GM18502 (cell line): ENCODE measurements at regions not wholly inside any gene's neighbourhood (a gene's known extent, or its start where the extent isn't known, plus 50 kb on each side); places are given as distances from the start of the nearest gene placed in this dataset.

Source experiments
- ATAC-seq: cut with Tn5 transposase; IDR thresholded peaks from one replicate; pipeline ENCODE4 v1.9.1; 2021; ENCODE audit warnings: mild to moderate bottlenecking; ENCODE audit not compliant: unreplicated experiment, poor library complexity

DNA sequence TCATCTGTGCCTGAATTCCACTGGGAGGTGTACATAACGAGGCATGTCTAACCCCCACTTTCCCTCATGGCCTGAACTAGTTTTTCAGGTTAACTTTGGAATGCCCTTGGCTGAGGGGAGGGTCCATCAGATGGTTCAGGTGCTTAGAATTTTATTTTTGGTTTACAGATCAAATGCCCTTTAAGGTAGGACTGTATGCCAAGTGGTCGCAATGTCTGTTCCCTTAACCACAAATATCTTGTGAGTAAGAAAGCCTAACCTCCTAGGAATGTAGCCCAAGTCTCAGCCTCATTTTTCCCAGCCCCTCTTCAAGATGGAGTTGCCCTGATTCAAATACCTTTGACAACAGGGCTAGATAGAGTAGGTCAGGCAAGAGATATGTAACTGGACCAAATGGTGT lies 78.4 kb downstream of the RNASET2 start:
- ATAC-seq: no peak

DNA sequence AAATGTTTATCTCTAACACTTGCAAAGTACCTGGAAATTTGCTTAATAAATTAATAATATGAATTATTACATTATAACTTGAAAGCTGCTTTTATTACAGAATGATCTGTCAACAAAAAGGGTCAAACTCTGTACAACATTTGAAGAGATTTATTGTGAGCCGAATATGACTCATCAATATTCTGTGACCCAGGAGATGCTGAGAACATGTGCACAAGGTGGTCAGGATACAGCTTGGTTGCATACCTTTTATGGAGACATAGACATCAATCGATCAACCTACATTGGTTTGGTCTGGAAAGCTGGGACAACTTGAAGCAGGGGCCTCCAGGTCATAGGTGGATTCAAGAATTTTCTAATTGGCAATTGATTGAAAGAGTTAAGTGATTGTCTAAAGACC lies 79.0 kb downstream of the RNASET2 start:
- ATAC-seq: no peak

DNA sequence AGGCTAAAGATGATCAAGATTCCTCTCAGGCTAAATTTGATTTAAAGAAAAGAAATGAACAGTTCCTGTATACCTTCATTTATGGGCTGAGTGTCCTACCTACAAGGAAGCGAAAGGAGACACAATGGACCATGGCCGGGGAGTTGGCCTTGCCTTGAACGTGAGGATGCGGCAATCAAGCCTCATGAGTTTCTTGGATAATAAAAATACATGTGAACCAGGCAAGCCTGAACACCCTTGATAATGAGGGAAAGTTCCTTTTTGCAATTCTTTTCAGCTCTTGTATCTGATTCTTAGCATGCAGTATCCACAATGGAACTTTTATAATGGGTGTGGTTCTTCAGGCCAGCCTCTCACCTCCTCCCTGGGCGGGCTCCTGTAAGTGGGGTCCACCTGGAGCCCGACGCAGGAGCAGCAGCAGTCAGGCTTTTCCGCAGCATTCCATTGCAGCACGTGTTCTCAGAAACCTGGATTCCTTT lies 83.8 kb downstream of the RNASET2 start:
- no peak for ATAC-seq

DNA sequence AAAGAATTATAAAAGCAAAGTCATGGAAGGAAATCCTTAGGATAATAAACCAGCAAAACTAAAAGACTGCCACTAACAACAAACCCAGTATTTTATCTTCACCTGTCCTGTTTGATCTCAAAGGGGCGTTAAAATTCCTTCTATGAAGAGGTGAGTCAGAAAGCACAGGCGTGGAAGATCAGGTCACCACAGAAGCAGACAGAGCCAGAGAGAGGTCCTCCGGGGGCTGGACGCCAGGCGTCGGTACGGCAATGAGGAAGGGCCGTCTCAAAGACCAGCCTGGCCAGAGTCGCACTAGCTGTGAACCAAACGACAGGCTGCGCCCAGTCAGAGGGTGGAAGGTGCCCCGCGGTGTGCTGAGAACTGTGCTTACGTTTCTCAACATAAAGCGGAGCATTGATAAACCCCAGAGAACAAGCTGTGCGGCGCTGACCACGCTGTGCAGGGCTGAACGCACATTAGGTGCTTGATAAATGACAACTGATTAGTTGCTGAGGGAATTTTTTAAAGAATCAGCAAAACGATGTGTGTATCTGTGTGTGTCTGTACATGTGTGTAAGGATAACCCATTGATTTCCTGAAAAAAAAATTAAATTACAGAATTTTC lies 85.6 kb downstream of the RNASET2 start:
- ATAC-seq: no peak

DNA sequence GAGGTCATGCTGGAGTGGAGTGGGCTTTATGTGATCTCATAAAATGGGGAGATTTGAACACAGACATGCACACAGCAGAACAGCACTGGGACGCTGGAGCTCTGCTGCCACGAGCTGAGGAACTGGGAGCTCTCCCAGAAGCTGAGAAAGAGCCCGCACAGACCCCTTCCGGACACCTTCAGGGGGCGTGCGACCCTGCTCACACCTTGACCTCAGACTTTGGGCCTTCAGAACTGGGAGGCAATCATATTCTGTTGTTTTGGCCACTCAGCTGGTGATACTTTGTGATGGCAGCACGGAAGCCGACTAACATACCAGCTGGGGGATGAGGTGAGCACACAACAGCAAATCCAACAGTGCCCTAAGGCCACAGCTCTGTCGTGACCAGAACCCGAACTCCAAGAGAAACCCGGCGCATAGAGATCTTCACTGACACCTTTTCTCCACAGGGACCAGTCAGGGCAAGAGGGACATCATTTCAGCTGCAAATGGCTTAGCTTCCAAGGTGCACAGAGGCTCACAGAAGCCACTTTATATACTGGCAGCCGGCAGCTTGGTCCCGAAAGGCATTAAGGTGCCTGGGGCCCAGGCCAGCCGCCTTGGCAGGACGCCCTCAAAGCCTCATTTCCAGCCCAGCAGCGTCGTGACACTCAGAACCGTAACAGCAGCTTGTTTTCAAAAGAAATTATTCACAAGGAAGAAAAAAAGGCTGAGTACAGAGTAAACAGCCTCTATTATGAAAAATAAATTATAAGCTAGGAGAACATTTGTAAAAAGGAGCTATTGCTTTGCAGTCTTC lies 89.3 kb downstream of the RNASET2 start:
- no peak for ATAC-seq

DNA sequence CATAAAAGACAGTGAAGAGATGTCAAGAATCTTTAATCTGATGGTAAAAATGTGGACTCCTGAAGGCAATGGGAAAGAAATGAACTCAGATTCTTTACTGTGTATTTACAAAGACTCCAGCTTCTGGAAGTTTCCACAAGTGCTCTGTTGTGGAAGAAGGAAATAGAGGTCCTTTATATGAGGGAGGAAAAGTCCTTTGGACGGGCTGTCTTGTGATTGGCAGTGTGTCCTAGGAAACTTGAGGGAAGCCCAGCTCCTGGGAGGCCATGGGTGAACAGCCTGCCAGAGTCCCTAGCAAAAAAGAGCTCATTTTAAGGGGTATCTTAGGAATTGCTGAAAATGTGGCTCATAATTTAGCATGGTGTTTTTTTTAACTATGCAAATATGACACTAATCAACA lies 92.0 kb downstream of the RNASET2 start:
- no peak for ATAC-seq

DNA sequence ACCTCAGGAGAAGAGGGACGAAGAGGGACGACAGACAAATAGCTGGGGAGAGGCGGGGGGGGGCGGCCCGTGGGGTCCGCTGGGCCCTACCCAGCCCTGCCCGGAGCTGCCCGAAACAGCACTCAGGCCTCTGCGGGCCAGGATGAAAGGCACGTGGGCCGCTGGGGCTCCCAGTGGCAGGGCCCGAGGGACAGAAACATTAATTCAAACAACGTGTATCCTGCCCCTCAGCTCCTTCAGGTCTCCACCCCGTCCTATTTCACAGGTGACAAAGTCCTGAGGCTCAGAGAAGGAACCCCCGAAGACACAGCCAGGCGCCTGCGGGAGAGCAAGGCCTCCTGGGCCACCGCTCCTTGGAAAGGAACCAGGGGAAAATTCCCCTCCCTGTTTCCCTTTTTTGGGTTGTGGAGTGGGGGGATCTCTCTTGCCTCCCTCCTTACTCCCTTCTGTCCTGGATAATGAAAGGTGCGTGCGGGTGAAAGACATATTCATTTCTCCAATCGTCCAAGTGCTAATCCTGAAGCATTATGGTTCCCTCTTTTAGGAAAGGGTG lies 93.3 kb downstream of the RNASET2 start:
- ATAC-seq: peak; percentile 31

DNA sequence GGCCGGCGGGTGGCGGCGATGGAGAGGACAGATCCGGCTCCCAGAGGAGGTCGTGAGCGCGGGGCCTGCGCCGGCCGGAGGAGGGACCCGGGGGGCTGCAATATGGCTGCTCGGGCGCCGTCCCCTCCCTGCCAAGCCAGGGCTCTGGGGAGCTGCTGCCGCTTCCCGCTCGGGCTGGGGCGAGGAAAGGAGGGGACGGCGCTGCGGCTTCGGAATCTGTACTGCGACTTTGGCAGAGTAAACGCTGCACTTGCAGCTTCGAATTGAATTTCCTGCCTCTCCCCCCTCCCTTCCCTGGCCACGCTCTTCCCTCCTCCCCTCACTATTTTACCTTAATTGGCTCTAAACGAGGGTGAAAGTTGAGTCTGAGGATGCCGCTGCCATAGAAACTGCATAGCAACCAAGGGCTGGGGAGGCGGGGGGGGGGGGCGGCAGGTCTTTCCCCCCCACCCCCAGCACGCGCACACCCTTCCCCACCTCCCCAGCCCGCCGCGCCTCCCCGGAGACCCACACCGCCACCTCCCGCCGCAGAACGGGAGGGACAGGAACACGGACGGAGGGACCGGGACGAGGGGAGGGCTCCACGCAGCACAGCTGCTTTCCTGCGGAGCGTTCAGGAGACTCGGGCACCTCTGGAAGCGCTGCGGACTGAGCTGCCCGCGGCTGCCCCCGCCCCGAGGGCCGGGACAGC lies 93.9 kb downstream of the RNASET2 start:
- peak; percentile 64 for ATAC-seq

DNA sequence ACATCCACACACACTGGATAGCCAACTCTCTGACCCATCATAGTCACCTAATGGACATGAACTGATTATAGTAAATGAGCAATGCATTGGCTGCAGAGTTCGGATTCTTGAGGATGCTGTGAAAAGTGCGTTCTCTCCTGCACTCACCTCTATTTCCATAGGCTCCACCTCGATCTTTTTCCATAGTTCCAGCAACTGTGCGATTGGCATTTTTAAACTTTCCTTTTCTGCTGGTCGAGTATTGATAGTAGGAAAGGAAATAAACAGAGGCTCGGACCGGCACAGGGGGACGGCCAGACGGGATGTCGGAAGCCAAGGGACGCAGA lies 94.4 kb downstream of the RNASET2 start:
- ATAC-seq: peak; percentile 6

DNA sequence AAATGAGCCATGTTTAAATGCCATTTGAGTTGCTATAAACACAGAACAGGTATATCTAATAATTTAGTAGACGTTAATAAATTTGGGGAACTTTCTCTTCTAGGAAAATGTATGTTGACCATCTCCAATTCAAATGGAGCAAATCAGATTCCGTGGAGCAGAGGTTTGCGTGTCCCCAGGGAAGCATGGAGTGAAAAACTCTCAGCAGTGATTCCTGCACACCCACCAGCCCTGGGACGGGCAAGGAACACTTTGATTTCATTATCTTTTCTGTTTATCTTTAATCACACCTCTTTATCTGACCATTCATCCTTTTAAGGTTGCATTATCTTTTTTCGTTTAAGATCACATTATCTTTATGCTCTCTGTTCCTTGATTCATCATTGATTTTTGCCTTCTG lies 95.0 kb downstream of the RNASET2 start:
- ATAC-seq: no peak

DNA sequence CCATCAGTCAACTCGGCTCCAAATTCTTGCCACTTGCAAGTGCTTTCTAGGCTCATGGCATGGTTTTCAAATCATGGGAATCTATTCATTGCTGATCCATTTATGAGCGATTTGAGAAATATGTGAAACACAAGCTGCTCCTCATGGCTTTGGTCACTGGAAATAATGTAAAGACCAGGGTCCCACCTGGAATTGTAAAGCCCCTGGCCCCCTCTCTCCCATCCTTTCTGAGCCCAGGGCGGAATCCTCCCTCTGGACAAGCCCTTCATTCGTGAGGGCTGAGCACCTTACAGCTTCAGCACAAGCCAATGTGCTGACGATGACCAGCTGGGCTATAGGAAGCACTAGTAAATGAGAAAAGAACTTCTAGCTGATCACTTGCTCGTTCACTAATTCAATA lies 96.0 kb downstream of the RNASET2 start:
- ATAC-seq: no peak

DNA sequence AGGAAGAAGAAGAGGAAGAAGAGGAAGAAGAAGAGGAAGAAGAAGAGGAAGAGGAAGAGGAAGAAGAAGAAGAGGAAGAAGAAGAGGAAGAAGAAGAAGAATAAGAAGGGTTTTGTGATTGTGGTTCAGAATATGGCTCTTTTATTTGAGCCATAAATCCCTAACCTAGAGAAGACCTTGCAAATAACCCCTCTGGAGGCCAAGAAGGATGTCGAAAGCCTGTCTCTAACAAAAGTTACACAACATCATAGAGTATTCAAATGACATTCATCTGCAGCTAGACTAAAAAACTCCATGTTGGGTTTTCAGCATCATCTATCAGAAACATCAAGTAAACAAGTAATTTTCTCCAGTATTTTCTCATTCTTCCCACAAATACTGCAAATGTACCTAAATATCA lies 100.9 kb downstream of the RNASET2 start:
- ATAC-seq: no peak

DNA sequence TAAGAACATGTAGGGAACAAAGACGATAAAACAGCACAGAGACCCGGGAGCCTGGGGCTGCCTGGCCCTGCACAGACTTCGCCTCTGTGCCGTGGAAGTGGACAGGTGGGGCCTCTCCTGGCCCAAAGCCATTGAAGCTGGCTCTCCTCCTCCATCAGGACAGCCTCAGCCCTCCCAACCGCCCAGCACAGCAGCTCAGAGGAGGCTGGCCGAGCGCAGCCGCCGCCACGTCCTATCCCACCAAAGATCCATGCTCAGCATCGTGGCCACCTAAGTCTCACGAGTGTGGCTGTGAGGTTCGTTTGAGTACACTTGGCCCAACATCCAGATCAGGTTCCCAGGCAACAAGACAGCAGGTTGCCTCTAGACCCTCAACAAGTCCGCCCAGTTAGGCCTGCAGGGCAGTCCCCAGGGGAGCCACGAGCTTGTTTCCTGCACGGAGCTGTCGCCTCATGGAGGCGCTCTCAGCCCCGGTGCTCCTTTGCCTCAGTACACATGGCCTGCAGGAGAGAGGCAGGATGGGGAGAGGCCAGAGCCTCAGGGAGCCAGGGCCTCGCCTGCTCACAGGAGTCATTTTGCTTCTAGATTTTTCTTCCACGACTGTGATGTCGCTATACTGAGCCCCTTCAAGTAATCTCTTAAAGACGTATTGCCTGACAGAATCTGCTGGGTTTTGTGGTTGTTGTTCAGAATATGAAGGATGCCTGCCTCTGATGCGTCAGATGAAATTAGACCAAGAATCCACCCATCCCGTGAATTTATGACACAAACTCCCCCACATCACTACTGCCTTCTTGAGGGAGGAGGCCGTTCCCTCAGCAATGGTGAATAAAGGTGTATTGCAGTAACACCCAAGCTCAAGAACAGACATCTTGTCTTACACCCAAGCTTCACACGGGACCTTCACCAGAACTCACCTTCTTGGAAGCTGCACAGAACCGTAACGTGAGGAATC lies 102.7 kb downstream of the RNASET2 start:
- ATAC-seq: no peak

DNA sequence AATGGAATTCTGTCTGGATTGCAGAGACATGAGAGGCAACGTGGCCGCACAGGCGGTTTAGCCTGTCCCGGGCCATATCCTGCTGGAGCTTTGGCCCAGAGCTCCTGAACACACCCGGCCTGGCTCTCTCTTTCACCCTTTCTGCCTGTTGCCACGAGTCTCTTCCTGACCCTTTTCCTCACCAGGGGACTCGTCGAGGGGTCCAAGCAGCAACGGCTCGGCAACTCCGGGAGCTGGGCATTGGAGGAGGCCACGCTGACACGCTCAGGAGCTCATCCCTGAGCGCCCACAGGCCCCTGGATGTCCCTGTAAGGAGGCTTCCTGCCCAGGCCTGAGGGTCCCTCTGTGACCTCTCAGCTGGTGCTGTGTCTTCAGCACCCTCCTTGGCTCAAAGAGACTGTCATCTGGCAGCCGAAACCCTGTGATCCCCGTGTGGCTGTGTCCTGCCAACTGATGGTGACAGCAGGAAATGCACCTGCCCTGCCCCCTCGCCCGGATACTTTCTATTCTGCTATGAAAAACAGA lies 103.8 kb downstream of the RNASET2 start:
- no peak for ATAC-seq

DNA sequence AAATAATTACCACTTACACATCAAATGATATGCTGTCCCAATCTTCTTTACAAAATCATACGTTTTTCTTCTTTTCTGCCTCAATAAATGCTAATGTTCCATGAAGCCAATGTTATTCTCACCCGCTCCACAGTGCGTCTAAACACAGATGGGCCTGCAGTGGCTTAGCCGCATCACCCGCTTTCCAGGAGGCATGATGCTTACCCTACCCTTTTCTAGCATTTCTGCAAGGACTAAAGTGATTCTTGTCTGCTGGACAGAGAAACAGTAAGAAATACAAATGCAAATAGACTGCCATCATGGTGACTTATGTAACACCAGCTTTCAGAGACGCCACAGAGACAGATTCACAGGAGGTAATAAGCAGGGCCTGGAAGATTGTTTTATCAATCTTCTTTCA lies 104.4 kb downstream of the RNASET2 start:
- no peak for ATAC-seq

DNA sequence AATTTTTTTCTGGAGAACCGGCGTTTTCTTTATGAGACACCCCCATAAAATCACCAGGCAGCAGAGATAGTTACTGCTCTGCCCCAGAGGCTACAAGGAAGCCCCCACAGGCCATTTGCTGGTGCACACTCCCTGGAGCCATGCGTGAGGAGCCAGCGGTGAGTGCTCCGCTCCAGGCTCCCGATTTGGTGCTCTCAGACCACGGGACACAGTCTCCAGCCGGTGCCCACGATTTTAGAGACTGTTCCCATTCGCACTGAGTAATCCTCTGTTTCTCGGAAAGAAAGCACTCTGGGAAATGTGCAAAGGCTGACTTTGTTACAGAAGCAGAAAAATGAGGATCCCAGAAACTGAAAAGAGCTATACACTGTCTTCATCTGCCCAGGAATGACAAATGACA lies 104.9 kb downstream of the RNASET2 start:
- no peak for ATAC-seq

DNA sequence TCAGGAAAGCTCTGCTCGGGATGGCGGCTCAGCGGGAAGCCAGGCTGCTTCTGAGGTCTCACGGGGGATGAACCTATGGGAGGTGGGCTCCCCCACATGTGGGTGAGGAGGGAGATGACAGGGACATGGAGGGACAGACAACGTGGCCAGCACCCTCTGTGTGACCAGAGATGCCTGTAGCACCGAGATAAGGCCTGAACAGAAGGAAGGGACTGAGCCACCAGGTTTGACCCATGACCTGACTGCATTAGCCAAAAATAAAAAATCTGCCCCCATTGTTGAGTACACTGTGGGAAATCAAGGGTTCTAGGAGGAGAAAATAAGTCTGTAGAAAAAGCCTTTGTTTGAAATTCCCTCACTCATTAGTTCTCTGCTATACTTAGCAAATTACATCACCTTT lies 105.7 kb downstream of the RNASET2 start:
- no peak for ATAC-seq

DNA sequence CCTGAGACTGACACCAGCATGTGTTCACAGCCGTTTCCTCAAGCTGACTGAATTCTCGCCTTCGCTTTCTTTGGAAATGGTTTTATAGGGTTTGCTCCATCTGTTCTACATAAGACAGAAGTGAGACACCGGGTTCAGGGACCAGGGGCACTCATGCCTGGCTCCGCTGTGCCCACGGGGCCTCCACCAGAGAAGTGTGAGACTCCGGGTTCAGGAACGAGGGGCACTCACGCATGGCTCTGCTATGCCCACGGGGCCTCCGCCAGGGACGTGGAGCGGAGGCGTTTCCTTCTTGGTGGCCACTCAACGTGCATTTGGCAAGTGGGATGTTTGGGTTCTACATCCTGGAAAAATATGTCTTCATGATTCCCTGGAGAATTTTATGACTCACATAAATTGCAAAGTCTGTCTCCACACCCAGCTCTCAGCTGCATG lies 106.6 kb downstream of the RNASET2 start:
- ATAC-seq: no peak

DNA sequence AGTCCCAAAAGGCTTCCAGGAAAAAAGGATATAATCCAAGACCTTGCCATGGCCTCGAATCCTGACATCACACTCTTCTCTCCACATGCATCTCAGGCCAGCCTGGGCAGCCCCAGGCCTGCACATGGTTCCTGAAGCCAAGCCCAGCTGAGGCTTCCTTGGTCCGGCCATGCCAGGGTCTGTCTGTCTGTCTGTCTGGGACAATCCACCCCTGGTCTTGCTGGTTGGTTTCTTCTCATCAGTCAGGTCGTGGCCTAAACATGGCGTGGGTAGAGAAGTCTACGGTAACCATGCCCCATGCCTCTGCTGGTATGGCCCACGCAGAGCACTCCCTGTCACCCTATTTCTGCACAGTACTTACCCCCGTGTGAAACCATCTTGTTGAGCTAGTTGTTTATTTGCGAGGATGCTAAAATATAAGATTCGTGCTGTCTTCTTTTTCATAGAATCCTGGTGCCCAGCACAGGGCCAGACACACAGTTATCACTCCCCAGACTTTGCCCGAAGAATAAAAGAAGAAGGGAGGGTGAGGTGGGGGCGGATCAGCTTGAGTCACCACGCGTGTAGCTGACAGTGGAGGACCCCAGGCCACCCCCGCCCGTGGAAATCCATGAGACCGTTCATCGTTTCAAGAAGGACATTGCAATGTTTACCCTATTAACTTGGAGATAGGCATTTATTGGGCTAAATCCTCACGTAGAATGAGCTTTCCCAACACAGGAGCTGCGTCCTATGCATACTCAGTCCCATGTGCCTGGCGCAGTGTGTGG lies 107.2 kb downstream of the RNASET2 start:
- no peak for ATAC-seq
